ENCODE measurements at regions not wholly inside any gene's neighbourhood (a gene's known extent, or its start where the extent isn't known, plus 50 kb on each side); places are given as distances from the start of the nearest gene placed in this dataset.

GRCh38 chr1:168792142-168792541, 63.1 kb upstream of the DPT start:
- TF ChIP-seq USF2 (IDR thresholded peaks at IDR 0.05) (no peak), POLR2A (IDR thresholded peaks at IDR 0.05; ENCODE audit: low read length) (no peak), NFE2L2 (conservative IDR thresholded peaks at IDR 0.05; ENCODE audit: low read length) (no peak), MAX (IDR thresholded peaks at IDR 0.05) (no peak), CTCF (IDR thresholded peaks at IDR 0.05) (no peak)
